Colonic mucosa (tissue), 4 donors: ENCODE measurements at regions not wholly inside any gene's neighbourhood (a gene's known extent, or its start where the extent isn't known, plus 50 kb on each side); places are given as distances from the start of the nearest gene placed in this dataset.

Experiments
- DNase-seq: peaks from one replicate; pipeline ENCODE4 v3.0.0-alpha.2; 2020
- H3K27ac ChIP-seq: fragments of 200-600 bp; one replicate; pipeline ENCODE4 v1.8.0; 2021
- H3K27me3 ChIP-seq: fragments of 200-600 bp; one replicate; pipeline ENCODE4 v1.8.0; 2021
- H3K36me3 ChIP-seq: fragments of 200-600 bp; one replicate; pipeline ENCODE4 v1.8.0; 2021
- H3K4me1 ChIP-seq: fragments of 200-600 bp; one replicate; pipeline ENCODE4 v1.8.0; 2021; ENCODE audit warnings: mild to moderate bottlenecking
- H3K4me3 ChIP-seq: fragments of 200-600 bp; one replicate; pipeline ENCODE4 v1.8.0; 2021
- H3K9ac ChIP-seq, 2 donors: one replicate each; pipeline ENCODE4 v1.7.0; 2013; ENCODE audit warnings: control low read depth in 2 of 2, low read depth in 2 of 2, low read length in 2 of 2
- H3K9me3 ChIP-seq: fragments of 200-600 bp; one replicate; pipeline ENCODE4 v1.8.0; 2021
- intact Hi-C: fragments of 100-400 bp; cut with DNase I; formaldehyde crosslinking; loops from one replicate; pipeline ENCODE4 v1.14.1; 2022
- TF ChIP-seq, protein P1 (sequence below): fragments of 200-600 bp; IDR thresholded peaks from one replicate; pipeline ENCODE4 v1.8.0; 2022; ENCODE audit warnings: antibody characterized with exemption, mild to moderate bottlenecking
- donor health status: healthy.
- donor health status: DM: no; HTN: no; CAD: no.
- donor health status: DM: no; HTN: no; CAD: no.

GRCh38 chr16:35147556-35148504, 1688.4 kb downstream of the TP53TG3F start:
- intact Hi-C loops = no loop called here
- TF ChIP-seq, protein P1, sequence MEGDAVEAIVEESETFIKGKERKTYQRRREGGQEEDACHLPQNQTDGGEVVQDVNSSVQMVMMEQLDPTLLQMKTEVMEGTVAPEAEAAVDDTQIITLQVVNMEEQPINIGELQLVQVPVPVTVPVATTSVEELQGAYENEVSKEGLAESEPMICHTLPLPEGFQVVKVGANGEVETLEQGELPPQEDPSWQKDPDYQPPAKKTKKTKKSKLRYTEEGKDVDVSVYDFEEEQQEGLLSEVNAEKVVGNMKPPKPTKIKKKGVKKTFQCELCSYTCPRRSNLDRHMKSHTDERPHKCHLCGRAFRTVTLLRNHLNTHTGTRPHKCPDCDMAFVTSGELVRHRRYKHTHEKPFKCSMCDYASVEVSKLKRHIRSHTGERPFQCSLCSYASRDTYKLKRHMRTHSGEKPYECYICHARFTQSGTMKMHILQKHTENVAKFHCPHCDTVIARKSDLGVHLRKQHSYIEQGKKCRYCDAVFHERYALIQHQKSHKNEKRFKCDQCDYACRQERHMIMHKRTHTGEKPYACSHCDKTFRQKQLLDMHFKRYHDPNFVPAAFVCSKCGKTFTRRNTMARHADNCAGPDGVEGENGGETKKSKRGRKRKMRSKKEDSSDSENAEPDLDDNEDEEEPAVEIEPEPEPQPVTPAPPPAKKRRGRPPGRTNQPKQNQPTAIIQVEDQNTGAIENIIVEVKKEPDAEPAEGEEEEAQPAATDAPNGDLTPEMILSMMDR = no peak

DNA sequence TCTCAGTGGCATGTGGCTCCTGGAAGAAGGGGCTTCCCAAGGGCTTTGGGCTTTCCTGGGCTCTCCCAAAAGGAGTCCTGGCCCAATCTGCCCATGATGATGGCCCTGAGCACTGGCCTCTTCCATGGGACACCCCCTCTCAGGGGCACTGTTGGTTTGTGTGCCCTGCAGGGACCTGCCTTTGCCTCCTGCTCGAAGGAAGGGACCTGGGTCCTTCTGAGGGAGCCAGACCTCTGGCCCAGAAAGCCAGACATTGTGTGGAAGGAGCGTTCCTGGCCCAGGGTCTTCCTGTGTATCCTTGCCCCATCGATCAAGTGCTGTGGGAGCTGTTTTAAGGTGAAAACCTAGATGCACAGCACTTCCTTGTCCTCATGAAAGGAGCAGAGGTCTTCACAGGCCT, 1689.3 kb downstream of the TP53TG3F start:
- Histone ChIP-seq H3K36me3 (no peaks in the 10 kb centered on the region), H3K9ac (no peak overlapping the region), H3K27me3 (no peaks in the 10 kb centered on the region), H3K4me1 (no peaks in the 10 kb centered on the region), H3K27ac (no peak overlapping the region), H3K9me3 (no peaks in the 10 kb centered on the region), H3K4me3 (no peak overlapping the region)
- no peak for DNase-seq
- TF ChIP-seq, protein P1 = no peak
- intact Hi-C loops = no loop called here

More at GRCh38 chr16:35147556-35148504, 1688.4 kb downstream of the TP53TG3F start:
- H3K9ac ChIP-seq = no peak overlapping the region
- H3K4me1 ChIP-seq = no peaks in the 10 kb centered on the region
- H3K4me3 ChIP-seq = no peak overlapping the region
- H3K36me3 ChIP-seq = no peaks in the 10 kb centered on the region
- H3K9me3 ChIP-seq = no peaks in the 10 kb centered on the region
- DNase-seq = no peak
- no peaks in the 10 kb centered on the region for H3K27me3 ChIP-seq
- H3K27ac ChIP-seq = no peak overlapping the region

DNA sequence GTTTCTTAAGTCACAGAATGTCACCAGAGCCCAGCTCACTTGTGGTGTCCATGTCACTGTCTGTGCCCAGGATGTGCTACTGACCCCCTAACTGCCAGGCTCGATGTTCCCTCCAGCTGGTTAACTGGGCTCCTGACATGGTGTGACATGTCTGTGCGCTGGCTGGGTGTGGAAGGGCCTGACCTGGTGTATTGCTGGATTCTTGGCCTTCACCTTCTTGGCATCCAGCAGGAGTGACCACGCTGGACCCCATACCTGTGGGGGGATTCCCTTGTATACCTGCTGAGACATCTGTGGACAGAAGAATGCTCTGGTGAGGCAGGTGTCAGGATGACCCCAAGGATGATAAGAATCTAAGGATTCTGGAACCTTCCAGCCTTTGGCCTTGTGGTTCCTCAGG, 1690.1 kb downstream of the TP53TG3F start:
- Histone ChIP-seq H3K4me3 (no peak overlapping the region), H3K27me3 (no peaks in the 10 kb centered on the region), H3K4me1 (no peaks in the 10 kb centered on the region), H3K9ac (no peak overlapping the region), H3K9me3 (no peaks in the 10 kb centered on the region), H3K27ac (no peak overlapping the region), H3K36me3 (no peaks in the 10 kb centered on the region)
- TF ChIP-seq, protein P1 = no peak
- no peak for DNase-seq
- intact Hi-C loops = no loop called here

- Histone ChIP-seq H3K4me1 (no peaks in the 10 kb centered on the region), H3K9ac (no peak overlapping the region), H3K4me3 (no peak overlapping the region), H3K27ac (no peak overlapping the region), H3K27me3 (no peaks in the 10 kb centered on the region), H3K36me3 (no peaks in the 10 kb centered on the region), H3K9me3 (no peaks in the 10 kb centered on the region)
- TF ChIP-seq, protein P1 = no peak
- DNase-seq = no peak
- intact Hi-C loops = no loop called here
Observed at GRCh38 chr16:35150805-35151312, 1691.4 kb downstream of the TP53TG3F start.

- H3K9ac ChIP-seq = no peak overlapping the region
- H3K4me3 ChIP-seq = no peak overlapping the region
- no peaks in the 10 kb centered on the region for H3K27me3 ChIP-seq
- no peaks in the 10 kb centered on the region for H3K4me1 ChIP-seq
- H3K36me3 ChIP-seq = no peaks in the 10 kb centered on the region
- H3K9me3 ChIP-seq = no peaks in the 10 kb centered on the region
- H3K27ac ChIP-seq = no peak overlapping the region
- no peak for DNase-seq
- TF ChIP-seq, protein P1 = no peak
- intact Hi-C loops = no loop called here
Observed at GRCh38 chr16:35152067-35152627, 1692.7 kb downstream of the TP53TG3F start.
